Neural cell (in vitro differentiated cells): ENCODE measurements at regions not wholly inside any gene's neighbourhood (a gene's known extent, or its start where the extent isn't known, plus 50 kb on each side); places are given as distances from the start of the nearest gene placed in this dataset.

Experiments
- H2AFZ ChIP-seq: fragments of 200-600, 300-800 bp; sonication (generic), shearing (Covaris generic); 2 replicates; pipeline ENCODE4 v1.6.0; 2014; ENCODE audit warnings: low read depth, mild to moderate bottlenecking, antibody characterized with exemption, low read length, moderate library complexity
- H3F3A ChIP-seq: fragments of 200-600 bp; shearing (Covaris generic); 2 replicates; pipeline ENCODE4 v1.6.1; 2016; ENCODE audit warnings: mild to moderate bottlenecking, moderate library complexity, mixed read lengths, antibody characterized with exemption, low read length; ENCODE audit not compliant: insufficient read depth, poor library complexity, severe bottlenecking
- H3K27ac ChIP-seq: fragments of 200-600, 300-800 bp; sonication (generic), shearing (Covaris generic); 2 replicates; pipeline ENCODE4 v1.5.1; 2014; ENCODE audit warnings: mild to moderate bottlenecking, low read length, moderate library complexity
- H3K27me3 ChIP-seq: fragments of 300-800, 200-600 bp; sonication (generic), shearing (Covaris generic); 2 replicates; pipeline ENCODE4 v1.6.0; 2014; ENCODE audit warnings: mild to moderate bottlenecking, low read depth, low read length, moderate library complexity; ENCODE audit not compliant: insufficient read depth
- H3K36me3 ChIP-seq: fragments of 300-800, 200-600 bp; sonication (generic), shearing (Covaris generic); 2 replicates; pipeline ENCODE4 v1.5.1; 2014; ENCODE audit warnings: mild to moderate bottlenecking, antibody characterized with exemption, low read length, moderate library complexity; ENCODE audit not compliant: insufficient read depth
- H3K4me2 ChIP-seq: fragments of 300-800, 200-600 bp; sonication (generic), shearing (Covaris generic); 2 replicates; pipeline ENCODE4 v1.6.0; 2014; ENCODE audit warnings: mild to moderate bottlenecking, low read length
- H3K4me3 ChIP-seq: fragments of 300-800, 200-600 bp; sonication (generic), shearing (Covaris generic); 2 replicates; pipeline ENCODE4 v1.5.1; 2014; ENCODE audit warnings: mild to moderate bottlenecking, low read length, moderate library complexity
- H3K79me2 ChIP-seq: fragments of 200-600 bp; shearing (Covaris generic); replicated peaks from 2 replicates; pipeline ENCODE4 v1.6.0; 2014; ENCODE audit warnings: mild to moderate bottlenecking, low read length, moderate library complexity; ENCODE audit not compliant: insufficient read depth
- H3K9ac ChIP-seq: fragments of 300-800, 200-600 bp; sonication (generic), shearing (Covaris generic); 2 replicates; pipeline ENCODE4 v1.6.1; 2016; ENCODE audit warnings: mild to moderate bottlenecking, low read length, mixed read lengths
- H3K9me2 ChIP-seq: fragments of 200-600 bp; shearing (Covaris generic); 2 replicates; pipeline ENCODE4 v1.6.1; 2016; ENCODE audit warnings: mild to moderate bottlenecking, low read length, mixed read lengths; ENCODE audit not compliant: insufficient read depth
- H3K9me3 ChIP-seq: fragments of 200-600, 300-800 bp; sonication (generic), shearing (Covaris generic); 2 replicates; pipeline ENCODE4 v1.6.1; 2016; ENCODE audit warnings: mild to moderate bottlenecking, mixed run types, low read length, moderate library complexity, mixed read lengths
- H4K20me1 ChIP-seq: fragments of 200-600 bp; shearing (Covaris generic); 2 replicates; pipeline ENCODE4 v1.6.1; 2016; ENCODE audit warnings: mild to moderate bottlenecking, mixed run types; ENCODE audit not compliant: insufficient read depth
- EP300 ChIP-seq: fragments of 450-650 bp; conservative IDR thresholded peaks from 2 replicates; pipeline ENCODE4 v1.6.1; 2014; ENCODE audit warnings: antibody characterized with exemption, mild to moderate bottlenecking, moderate library complexity; ENCODE audit not compliant: poor library complexity, severe bottlenecking
- EZH2 ChIP-seq: fragments of 200-600, 300-800 bp; shearing (Covaris generic), sonication (generic); IDR thresholded peaks from 2 replicates; pipeline ENCODE4 v1.6.1; 2014; ENCODE audit warnings: antibody characterized with exemption, low read length, borderline replicate concordance, mild to moderate bottlenecking; ENCODE audit not compliant: insufficient read depth, poor library complexity, severe bottlenecking
- POLR2AphosphoS5 ChIP-seq: IDR thresholded peaks from 2 replicates; pipeline ENCODE4 v1.6.1; 2012
- RAD21 ChIP-seq: fragments of 450-650 bp; conservative IDR thresholded peaks from 2 replicates; pipeline ENCODE4 v1.6.1; 2014; ENCODE audit warnings: antibody characterized with exemption, mild to moderate bottlenecking, moderate library complexity
- REST ChIP-seq: IDR thresholded peaks from 2 replicates; pipeline ENCODE4 v1.6.1; 2012; ENCODE audit warnings: borderline replicate concordance
- TAF1 ChIP-seq: IDR thresholded peaks from 2 replicates; pipeline ENCODE4 v1.6.1; 2012; ENCODE audit warnings: low read depth
- small RNA-seq, 3 experiments: library from RNA; depleted of rRNA; stranded (forward); fragments of <200 nt; gene quantifications; one replicate each; pipeline ENCODE3, GENCODE V24; 2012

GRCh38 chr9:74443036-74443750 is 53.9 kb upstream of the RORB start:
- H3K4me3 ChIP-seq, result no peak overlapping the region
- H3K36me3 ChIP-seq, result no peaks in the 10 kb centered on the region
- no peaks in the 10 kb centered on the region for H3K27me3 ChIP-seq
- no peaks in the 10 kb centered on the region for H4K20me1 ChIP-seq
- H3K27ac ChIP-seq, result no peak overlapping the region
- H3K9me2 ChIP-seq, result no peaks in the 10 kb centered on the region
- H3K9me3 ChIP-seq, result no peaks in the 10 kb centered on the region
- H3K4me2 ChIP-seq, result no peak overlapping the region
- no peaks in the 10 kb centered on the region for H3F3A ChIP-seq
- TF ChIP-seq EP300 (no peak), TAF1 (no peak)
- H2AFZ ChIP-seq, result no peak overlapping the region
- H3K79me2 ChIP-seq, result no peaks in the 10 kb centered on the region
- H3K9ac ChIP-seq, result no peak overlapping the region

- H3K4me2 ChIP-seq, result no peak overlapping the region
- H3K36me3 ChIP-seq, result no peaks in the 10 kb centered on the region
- no peak overlapping the region for H3K27ac ChIP-seq
- H3K27me3 ChIP-seq, result no peaks in the 10 kb centered on the region
- H3K9ac ChIP-seq, result no peak overlapping the region
- no peaks in the 10 kb centered on the region for H3K9me2 ChIP-seq
- no peak overlapping the region for H2AFZ ChIP-seq
- H3K9me3 ChIP-seq, result no peaks in the 10 kb centered on the region
- H3F3A ChIP-seq, result no peaks in the 10 kb centered on the region
- H3K4me3 ChIP-seq, result no peak overlapping the region
- H3K79me2 ChIP-seq, result no peaks in the 10 kb centered on the region
- no peaks in the 10 kb centered on the region for H4K20me1 ChIP-seq
- TF ChIP-seq EZH2, result no peak
- TF ChIP-seq POLR2AphosphoS5, result no peak
- no peak for TF ChIP-seq REST
- TF ChIP-seq RAD21, result no peak
These were observed 52.8 kb upstream of the RORB start for GRCh38 chr9:74444369-74444768.

Small RNA genes lying in the stretch of these regions (small RNA-seq; reads per million reads assigned to genes)
- gene RNA5SP286, result 0 to 0.08 (median 0) reads per million in 3 experiments
